ENCODE measurements at regions not wholly inside any gene's neighbourhood (a gene's known extent, or its start where the extent isn't known, plus 50 kb on each side); places are given as distances from the start of the nearest gene placed in this dataset.

- Histone ChIP-seq H3K4me3 (replicated peaks in 1 of 3; ENCODE audit: insufficient read depth in 1 of 3, low read depth in 1 of 3, low read length in 3 of 3) (no peak overlapping the region), H3K4me2 (ENCODE audit: insufficient read depth, low read length) (no peak overlapping the region), H3K79me2 (ENCODE audit: control insufficient read depth, insufficient read depth, low read length) (no peaks in the 10 kb centered on the region), H3K27ac (ENCODE audit: insufficient read depth, low read depth, low read length) (no peak overlapping the region), H3K9me3 (replicated peaks; ENCODE audit: control insufficient read depth, insufficient read depth, low read length) (no peaks in the 10 kb centered on the region), H2AFZ (ENCODE audit: low read depth, low read length) (no peak overlapping the region), H3K9ac (replicated peaks; ENCODE audit: extremely low read depth, insufficient read depth, low read length) (no peak overlapping the region), H3K27me3 (ENCODE audit: control insufficient read depth in 2 of 2, insufficient read depth in 2 of 2, low read length in 2 of 2) (peaks cover 0 to 1% of the 10 kb centered on the region in 2 experiments), H3K4me1 (ENCODE audit: control insufficient read depth, extremely low read depth, insufficient read depth, low read length) (no peaks in the 10 kb centered on the region), H4K20me1 (replicated peaks; ENCODE audit: control insufficient read depth, extremely low read depth, insufficient read depth, low read length) (no peaks in the 10 kb centered on the region), H3K36me3 (ENCODE audit: control insufficient read depth in 2 of 2, extremely low read depth in 1 of 2, insufficient read depth in 2 of 2, low read length in 2 of 2) (no peaks in the 10 kb centered on the region), H3K9me1 (replicated peaks; ENCODE audit: control insufficient read depth, extremely low read depth, insufficient read depth, low read length) (no peaks in the 10 kb centered on the region)
- POLR2A ChIA-PET: no interaction called here
- DNase-seq (ENCODE audit: low read depth, low spot score) (no peak), FAIRE-seq (no peak)
- intact Hi-C loops (cut with micrococcal nuclease) (no loop called here), dilution Hi-C loops (cut with MboI; ENCODE audit: extremely low pct_ligation_motif_present, low sequenced_read_pairs) (no loop called here)
- CTCF ChIA-PET: interaction anchor here (1.7 kb wide), 1 partner anchor 143 kb away, joined by 3 read pairs; no protein-coding TSS in a partner anchor
- no TSS peak for BruUV-seq (replicated peaks)
- TF ChIP-seq MYC (IDR thresholded peaks at IDR 0.05; ENCODE audit: low read depth, low read length): no peak
- no peak for TF ChIP-seq CTCF (IDR thresholded peaks at IDR 0.05; ENCODE audit: extremely low read depth in 1 of 2, insufficient read depth in 1 of 2, low read depth in 1 of 2, low read length in 2 of 2)
- no peak for TF ChIP-seq JUN (IDR thresholded peaks at IDR 0.05; ENCODE audit: borderline replicate concordance, insufficient read depth, insufficient read length, low read depth)
- TF ChIP-seq EZH2 (IDR thresholded peaks at IDR 0.05; ENCODE audit: borderline replicate concordance, low read depth, low read length, severe bottlenecking): no peak
- TF ChIP-seq FOS (IDR thresholded peaks at IDR 0.05; ENCODE audit: borderline replicate concordance, insufficient read depth, low read length): no peak
- no peak for TF ChIP-seq MAX (IDR thresholded peaks at IDR 0.05; ENCODE audit: insufficient read depth, insufficient read length)
- no peak for TF ChIP-seq POLR2A (IDR thresholded peaks at IDR 0.05; ENCODE audit: low read depth, low read length)
Observed at GRCh38 chr12:4991801-4992200, 51.9 kb upstream of the KCNA5 start.
